Bone marrow (tissue), 2 donors: ENCODE measurements at regions not wholly inside any gene's neighbourhood (a gene's known extent, or its start where the extent isn't known, plus 50 kb on each side); places are given as distances from the start of the nearest gene placed in this dataset.

ENCODE experiments used
- DNase-seq, 2 donors: peaks; one replicate each; lab custom pipeline; 2025; lab: John Stamatoyannopoulos, UW

DNA sequence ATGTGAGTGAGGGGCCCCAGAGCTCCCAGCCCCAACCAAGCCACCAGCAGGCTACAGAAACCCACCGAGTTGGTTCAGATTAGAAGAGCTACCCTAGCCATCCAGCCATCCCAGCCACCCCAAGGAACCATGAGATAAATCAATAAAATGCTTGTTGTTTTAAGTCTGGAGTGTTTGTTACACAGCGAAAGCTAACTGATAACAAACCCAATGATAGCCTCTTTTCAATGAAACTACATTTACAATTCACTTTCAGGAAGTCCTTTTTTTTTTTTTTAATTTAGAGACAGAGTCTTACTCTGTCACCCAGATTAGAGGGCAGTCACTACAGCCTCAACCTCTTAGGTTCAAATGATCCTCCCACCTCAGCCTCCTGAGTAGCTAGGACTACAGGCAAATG is 215.0 kb upstream of the ZFHX3 start:
- DNase-seq = no peak

DNA sequence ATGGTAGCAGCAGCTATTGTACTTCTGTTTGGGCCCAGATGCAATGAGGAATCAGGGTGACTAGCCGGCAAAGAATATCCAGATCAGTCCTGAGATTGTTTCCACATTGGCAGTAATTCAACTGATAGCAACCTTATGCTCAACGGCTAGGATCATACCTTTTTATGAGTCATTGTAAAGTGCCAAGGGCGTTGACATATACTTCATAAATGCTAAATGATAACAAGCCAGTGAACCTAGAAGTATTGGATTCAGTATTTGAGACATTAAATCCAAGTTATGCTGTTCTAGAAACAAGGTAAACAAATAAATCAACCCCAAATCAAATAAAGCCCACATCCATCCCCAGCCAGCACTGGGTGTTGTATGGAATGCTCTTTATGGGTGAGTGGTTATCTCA is 207.1 kb upstream of the ZFHX3 start:
- DNase-seq = no peak

DNA sequence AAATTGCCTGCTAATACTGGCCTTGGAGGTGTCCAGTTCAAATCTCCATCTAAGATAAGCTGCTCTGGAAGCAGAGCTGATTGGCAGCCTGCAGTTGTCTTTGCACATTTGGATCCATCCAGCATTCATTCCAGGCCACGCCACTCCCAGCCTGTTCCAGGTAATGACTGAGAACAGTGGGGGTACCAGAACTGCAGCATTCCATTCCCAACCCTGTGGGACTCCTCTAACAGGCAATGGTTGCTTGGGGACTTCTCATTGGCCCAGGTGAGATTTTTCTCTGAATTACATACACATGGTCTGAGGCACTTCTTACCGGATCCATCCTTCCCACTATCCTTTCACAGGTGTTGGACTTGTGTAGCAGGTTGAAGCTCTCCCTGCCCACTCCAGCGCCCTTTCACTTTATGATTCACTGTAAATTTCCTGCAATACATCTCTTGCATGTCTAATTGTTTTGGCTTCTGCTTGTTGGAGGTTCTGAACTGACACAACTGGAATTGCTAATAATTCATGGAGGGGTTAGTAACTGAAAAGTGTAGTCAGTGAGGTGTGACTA is 206.1 kb upstream of the ZFHX3 start:
- no peak for DNase-seq

DNA sequence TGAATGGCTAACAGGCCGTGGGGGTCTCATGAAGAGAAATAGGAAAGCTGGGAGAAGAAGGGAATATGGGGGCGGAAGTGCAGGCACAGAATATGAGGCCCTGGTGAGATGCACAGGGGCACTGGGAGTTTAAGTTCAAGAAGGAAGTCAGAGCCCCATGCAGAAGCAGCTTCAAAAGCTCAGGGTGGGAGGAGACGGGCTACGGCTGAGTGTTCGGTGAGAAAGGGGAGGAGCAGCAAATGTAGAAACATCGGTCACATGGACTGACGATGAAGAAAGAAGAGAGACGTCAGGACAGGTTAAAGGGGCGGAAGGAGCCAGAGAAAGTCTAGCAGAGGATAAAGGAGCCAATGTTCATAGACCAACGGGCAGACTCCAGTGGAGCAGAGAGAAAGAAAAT is 204.5 kb upstream of the ZFHX3 start:
- DNase-seq = no peak

DNA sequence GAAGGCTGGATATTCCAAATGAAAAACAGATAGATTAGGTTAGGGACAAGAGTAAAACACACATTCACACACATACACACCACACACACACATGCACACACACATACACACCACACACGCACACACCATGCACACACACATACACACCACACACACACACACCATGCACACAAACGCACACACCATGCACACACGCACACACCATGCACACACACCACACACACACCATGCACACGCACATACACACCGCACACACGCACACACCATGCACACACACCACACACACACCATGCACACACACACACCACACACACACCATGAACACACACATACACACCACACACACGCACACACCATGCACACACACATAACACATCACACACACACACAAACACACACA is 203.7 kb upstream of the ZFHX3 start:
- DNase-seq = no peak

DNA sequence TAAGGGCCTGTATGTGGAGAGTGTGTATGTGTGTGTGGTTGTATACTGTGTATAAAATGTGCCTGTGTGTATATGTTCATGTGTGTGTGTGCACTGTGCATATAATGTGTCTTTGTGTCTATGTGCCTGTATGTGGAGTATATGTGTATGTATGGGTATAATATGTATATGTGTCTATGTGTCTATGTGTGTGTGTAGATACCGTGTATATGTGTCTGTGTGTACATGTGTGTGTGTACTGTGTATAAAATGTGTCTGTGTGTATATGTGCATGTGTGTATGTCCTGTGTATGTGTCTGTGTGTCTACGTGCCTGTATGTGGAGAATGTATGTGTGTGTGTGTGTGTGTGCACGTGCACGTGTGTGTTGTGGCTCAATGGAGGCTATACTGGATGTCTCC is 200.4 kb upstream of the ZFHX3 start:
- no peak for DNase-seq

DNA sequence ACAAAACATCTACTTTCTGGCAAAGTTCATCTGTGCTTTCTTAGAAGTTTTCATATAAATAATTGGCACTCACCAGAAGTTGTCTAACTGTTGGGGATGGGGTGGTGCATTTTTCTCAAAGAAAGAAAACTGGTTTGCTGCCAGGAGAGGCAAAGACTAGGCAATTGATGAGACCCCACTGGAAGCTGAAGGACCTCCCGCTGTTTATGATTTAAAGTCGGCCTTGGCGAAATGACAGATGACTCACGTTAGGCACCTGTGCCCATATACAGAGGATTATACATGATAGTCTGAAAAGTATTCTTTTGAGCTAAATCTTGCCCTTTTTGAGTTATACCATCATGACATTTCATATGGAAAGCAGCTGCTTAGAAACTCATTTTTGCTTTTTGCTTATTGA is 193.0 kb upstream of the ZFHX3 start:
- DNase-seq = no peak

DNA sequence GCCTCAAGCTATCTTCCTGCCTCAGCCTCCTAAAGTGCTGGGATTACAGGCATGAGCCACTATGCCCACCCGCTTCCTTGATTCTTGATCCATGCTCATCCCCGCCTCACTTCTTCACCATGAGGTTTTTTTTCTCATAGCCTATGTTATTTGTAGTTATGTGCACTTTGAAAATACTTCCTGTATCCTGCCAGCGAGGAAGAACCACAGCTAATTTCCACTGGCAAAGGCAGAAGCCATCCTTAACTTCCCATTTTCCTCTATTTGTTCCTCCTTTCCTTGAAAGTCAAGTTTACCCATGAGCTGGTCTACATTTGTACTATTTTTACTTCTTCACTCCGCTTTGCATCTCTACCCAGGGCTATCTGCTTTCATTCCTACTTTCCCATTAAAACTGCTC is 189.7 kb upstream of the ZFHX3 start:
- no peak for DNase-seq

DNA sequence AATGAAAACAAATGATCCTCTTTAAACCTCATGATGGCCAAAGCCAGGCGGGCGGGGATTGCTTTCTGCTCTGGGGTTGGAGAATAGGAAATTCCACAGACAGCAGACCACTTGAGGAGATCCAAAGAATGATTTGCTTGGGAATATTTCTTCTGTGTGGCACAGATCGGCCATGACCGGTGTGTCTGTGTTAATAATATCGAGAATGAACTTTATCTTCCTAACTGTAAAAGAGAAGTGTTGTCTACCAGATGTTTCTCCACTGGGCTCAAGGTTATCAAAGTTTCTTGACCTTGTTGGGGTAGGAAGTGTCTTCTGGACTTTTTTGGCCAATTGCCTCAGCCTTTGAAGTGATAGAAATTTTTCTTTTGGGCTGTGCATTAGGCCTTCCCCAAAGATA is 186.6 kb upstream of the ZFHX3 start:
- no peak for DNase-seq

DNA sequence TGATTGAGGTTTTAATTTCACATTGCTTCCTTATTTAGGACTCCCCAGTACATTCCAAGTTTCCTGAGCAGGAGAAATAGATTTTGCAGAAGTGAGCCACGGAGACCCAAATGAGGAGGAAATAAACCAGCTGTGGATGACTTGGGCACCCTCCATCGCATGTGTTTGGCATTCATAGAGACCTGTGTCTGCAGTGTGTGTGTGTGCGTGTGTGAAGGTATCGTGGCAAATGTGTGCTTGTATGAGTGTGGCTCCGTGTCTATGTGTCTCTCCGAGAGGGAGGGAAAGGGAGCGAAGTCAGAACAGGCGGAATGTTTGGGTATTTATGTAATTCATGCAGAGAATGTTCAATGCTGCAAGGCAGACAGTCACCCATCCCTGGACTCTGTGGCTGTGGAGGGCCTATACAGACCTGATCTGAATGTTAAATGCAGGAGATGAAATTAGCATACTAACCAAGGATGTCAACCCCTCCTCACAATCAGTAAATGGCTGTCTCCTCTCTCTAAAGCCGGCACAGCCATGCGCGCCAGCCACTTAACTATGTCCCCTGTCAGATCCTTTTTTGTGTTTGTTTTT is 186.0 kb upstream of the ZFHX3 start:
- no peak for DNase-seq

DNA sequence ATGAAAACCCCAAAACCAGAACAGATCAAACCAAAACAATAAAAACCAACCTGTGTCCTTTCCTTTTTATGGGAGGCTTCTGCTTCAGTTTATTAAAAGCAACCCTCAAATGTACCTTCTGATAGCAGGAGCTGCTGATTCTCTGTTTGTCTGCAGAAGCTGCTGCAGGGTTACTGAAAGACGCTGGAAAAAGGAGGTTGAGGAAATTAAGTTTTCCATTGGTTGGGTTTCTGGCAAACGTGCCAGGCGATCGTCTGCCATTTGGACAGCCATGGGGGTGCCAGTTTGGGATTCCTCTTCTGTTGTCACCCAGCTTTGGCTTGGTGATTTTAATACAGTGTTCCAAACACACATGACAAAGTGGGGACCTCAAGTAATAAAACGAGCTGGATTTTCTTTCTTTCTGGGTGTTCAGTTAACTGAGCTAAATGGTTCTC is 185.4 kb upstream of the ZFHX3 start:
- no peak for DNase-seq

DNA sequence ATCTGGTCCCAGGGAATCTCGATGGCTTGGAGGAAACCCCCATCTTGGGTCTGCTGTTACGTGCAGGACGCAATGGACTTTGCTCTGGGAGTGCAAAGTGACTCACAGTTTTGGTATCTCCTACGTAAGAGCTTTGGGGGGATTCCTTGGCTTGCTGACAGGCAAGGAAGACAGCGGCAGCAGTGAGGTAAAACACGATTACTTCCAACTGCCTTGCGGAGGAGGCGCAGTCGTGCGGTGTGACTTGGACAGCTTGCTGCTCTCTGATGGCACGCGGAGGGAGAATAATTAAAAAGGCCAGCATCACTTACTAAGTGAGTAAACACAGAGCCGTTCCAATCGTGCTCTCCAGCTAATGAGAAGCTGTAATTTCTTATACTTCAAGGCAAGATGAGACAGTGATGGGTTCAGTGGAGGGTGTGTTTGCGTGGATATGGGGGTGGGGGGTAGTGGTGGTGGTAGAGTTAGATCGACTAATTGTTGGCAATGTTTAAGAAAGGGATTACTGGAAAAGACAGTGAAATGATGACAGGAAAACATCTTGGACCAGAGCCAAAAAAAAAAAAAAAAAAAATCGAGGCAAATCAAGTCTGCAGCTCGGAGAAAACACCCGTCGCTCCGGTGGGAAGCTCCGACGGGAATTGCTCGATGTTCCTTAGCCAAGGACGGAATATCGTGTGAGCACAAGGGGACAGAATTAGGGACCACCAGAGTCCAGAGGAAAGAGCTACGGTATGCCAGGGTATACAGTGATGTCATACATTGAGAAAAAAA is 184.8 kb upstream of the ZFHX3 start:
- no peak for DNase-seq

DNA sequence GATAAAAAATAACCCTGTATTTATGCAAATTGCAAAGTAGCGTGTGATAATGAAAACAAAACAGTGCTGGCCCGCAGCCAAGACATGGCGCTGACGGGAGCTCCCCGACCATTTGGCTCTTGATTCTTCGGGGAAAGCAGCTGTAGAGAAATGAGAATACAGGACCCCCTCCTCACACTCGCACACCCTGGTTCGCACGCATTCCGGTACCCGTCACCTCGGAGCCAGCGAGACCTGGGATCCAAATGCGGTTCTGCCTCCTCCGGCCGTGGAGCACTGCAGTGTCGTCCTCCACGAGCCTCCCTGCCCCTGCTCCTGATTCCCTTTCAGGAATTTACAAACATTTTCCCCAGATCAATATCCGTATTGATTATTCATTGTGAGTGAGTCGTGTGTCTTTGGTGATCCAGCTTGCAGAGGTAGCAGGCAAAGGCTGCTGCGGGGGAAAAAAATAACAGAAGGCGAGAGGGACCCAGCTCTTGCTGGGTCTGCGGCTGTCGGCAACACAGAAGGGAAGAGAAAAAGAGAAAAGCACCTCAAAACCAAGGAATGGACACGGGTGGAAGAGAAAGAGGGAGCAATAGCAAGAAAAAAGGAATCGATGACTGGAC is 184.1 kb upstream of the ZFHX3 start:
- no peak for DNase-seq

DNA sequence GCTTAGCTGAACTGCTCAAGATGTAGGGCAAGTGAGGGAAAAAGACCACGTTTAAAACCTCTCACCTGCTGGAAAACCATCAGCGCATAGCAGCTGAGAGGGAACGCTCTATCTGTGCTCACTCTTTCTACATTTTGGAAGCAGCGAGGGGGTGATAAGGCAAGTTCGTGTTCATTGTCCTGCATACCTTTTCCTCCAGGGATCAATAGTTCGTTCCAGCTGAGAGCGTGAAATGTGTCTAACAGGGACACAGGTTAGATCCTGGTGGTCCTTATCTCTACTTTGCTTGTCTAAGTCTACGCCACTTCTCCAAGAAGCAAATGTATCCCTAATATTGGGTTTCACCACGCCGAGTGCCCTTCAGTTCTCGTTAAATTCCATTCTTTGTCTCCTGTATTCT is 183.5 kb upstream of the ZFHX3 start:
- no peak for DNase-seq

DNA sequence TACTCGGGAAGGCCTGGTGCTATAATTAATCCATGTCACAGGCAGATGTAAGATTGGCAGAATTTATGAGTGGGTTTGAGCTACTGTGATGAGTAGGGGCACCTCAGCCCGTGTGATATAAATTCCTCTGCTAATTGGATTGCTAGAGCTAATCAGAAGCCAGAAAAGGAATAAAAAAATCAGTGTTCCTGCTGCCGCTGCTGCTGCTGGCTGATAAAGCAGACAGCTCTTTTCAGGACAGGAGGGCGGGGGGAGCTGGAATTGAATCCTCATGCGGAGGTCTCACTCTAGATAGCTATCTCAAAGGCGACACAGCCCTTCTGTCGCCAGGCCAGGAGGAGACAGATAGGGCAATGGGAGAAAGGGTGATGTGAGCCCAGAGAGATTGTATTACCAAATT is 182.7 kb upstream of the ZFHX3 start:
- no peak for DNase-seq

DNA sequence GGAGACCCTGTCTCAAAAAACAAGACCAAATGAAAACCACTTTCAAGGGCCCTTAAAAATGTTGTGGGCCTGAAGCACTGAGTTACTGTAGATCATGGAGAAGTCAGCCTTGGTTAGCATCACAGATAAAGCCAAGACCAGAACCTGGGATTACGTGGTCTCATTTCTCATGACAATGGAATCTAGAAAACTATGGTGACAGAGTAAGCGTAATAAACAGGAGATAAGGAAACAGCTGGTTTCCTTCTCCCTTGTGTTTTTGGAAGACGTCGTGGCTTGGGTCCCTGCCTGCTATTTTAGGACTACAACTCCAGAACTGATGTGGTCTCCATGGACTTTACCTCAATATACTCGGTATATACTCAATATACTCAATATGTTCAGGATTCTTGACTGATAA is 180.7 kb upstream of the ZFHX3 start:
- no peak for DNase-seq

DNA sequence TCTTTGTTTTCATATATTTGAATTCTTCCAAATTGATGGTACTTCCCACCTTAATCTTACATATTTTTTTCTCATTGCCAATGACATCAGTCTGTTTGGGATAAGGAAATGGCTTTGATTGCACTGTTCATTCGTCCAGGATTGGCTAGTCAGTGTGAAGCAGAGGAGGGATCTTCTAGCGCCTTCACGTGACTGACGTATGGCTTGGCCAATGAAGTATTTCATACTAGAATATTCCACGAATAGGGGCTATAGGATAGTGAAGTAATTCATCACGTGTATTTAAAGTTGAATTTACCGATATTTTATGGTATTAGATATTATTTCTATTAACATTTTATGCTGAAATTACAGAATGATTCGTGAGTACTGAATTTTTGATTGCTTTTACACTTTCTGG is 178.7 kb upstream of the ZFHX3 start:
- DNase-seq = no peak

DNA sequence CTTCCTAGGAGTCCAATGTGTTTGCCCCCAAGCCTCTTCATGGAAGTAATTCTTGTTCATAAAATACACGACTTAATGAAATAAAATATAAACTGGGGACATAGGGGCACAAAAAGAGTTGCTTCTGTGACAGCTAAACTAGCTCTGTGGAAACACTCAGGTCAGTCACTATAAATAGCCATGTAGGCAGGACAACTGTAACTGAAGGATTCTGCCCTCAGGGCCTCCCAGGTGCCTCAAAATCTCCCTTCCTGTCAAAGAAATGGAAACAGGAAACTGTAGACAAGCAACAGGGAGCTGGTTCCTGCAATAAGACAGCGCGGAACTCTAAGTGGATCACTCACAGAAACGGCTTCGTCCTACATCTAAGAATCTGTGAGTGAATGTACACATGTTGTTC is 178.1 kb upstream of the ZFHX3 start:
- DNase-seq = no peak

DNA sequence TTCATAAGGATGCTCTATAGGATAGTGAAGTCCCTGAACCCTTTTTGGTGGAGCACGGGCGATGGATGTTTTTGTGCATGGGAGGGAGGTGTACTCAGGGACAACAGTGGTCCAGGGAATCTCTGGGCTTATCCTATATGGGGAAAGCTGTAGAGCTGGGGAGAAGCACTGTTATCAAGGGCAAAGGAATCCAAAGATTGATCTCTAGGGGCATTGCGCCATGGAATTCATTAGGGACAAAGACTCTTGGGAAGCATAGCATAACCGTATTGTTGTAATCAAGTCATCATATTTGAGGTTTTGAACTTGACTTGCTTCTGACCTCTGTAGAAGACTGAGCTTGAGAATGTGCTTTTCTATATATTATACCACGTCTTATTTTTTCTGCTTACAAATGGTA is 172.9 kb upstream of the ZFHX3 start:
- no peak for DNase-seq

DNA sequence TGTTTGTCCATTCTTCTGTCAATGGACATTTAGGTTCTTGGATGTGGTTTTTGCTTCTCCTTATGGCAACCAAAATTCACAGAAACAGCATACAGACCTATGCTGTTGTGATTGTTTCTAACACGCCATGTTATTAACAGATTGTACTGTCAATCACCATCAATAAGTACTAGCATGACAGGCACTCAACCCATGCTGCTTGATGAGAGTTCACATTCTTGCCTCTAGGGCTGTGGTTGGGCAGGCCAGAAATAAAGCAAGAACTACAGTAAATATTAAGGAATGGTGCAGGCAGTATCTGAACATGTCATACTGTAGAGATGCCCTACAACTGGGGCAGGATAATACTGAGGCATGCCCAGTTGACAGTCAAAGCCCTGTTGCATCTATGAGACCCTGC is 171.2 kb upstream of the ZFHX3 start:
- DNase-seq = no peak

DNA sequence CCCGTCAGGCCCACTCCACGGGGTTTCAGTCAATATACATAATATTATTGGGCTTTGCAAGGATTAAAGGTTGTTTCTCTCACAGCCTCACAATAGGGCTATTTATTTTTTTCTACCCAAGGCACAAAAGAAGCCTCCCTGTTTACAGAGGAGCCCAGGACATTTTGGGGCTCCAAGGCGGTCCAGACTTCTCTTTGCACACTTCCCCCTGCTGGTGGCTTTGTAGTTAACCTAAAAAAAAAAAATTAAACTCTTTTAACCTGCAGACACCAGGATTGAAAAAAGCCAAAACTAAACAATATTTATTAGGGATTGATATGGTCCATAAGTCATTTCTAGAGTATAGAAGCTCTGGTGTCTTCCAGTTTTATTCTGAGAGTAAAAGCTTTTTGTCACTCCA is 169.7 kb upstream of the ZFHX3 start:
- no peak for DNase-seq

DNA sequence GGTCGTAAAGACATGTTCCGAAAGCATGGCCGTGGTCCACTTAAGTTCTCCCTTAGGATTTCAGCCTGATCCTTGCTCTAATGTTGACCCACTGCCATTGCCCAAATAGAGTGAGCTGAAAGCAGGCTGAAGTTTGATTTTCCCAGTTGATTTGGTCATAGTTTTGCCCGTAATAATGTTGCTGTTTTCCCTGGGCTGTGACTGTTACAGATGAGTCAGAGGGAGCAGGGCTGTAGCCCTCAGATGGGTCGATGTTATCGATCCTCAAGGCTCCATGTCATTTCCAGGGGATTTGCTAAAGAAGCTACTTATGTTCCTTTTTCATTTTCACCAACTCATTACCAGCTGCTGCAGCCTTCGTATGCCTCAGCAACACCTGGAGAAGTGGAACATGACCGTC is 169.0 kb upstream of the ZFHX3 start:
- DNase-seq = no peak

DNA sequence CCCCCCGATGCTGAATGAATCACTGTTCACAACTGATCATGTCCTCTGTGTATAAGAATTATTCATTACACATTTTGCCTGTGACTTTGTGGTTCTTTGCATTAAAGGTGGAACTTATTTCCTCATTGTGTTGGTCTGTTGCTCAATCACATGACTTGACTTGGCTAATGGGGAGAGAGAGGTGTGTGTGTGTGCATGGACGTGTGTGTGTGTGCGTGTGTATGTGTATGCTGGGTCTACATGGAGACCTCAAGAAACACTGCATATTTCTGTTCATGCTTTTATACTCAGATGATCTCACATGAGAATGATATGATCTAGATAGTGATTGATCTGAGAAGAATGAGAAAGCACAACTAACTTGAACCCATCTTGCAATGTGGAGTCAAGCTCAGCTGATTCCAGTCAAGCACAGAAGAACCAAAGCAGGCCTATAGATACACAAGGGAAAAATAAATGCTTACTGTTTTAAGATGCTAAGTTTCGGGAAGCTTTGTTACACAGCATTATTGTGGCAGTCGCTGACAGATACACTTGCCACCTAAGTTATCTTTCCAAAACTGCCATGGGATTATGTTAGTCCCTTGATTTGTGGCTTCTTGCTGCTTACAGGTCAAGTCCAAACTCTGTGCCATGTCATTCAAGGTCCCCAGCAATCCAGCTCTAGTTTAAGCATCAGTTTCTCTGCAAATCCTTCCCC is 167.9 kb upstream of the ZFHX3 start:
- no peak for DNase-seq
